ENCODE measurements at regions not wholly inside any gene's neighbourhood (a gene's known extent, or its start where the extent isn't known, plus 50 kb on each side); places are given as distances from the start of the nearest gene placed in this dataset.

GRCh38 chr2:121135168-121135853 is 149.7 kb downstream of the TFCP2L1 start:
- Mint-ChIP-seq H3K36me3 (ENCODE audit: low read depth) (no peaks in the 10 kb centered on the region), H3K27me3 (ENCODE audit: low read depth) (peaks cover 8% of the 10 kb centered on the region)

GRCh38 chr2:121136323-121136722 is 148.7 kb downstream of the TFCP2L1 start:
- CTCF ChIA-PET, result no interaction called here
- no peak for DNase-seq
- intact Hi-C loops (cut with micrococcal nuclease), result no loop called here
- Mint-ChIP-seq H3K4me3 (no peak overlapping the region), H3K9me3 (no peaks in the 10 kb centered on the region), H3K27me3 (ENCODE audit: low read depth) (peaks cover 8% of the 10 kb centered on the region), H3K36me3 (ENCODE audit: low read depth) (no peaks in the 10 kb centered on the region), H3K4me1 (ENCODE audit: low read depth) (no peaks in the 10 kb centered on the region), H3K27ac (no peak overlapping the region)

More at GRCh38 chr2:121135168-121135853, 149.7 kb downstream of the TFCP2L1 start:
- DNase-seq, result no peak
- no peaks in the 10 kb centered on the region for H3K4me1 Mint-ChIP-seq (ENCODE audit: low read depth)
- H3K9me3 Mint-ChIP-seq, result no peaks in the 10 kb centered on the region
- CTCF ChIA-PET, result interaction anchor here (0.7 kb wide), 1 partner anchor 71 kb away, joined by 3 read pairs; no protein-coding TSS in a partner anchor
- intact Hi-C loops (cut with micrococcal nuclease), result no loop called here
- no peak overlapping the region for H3K27ac Mint-ChIP-seq
- no peak overlapping the region for H3K4me3 Mint-ChIP-seq

DNA sequence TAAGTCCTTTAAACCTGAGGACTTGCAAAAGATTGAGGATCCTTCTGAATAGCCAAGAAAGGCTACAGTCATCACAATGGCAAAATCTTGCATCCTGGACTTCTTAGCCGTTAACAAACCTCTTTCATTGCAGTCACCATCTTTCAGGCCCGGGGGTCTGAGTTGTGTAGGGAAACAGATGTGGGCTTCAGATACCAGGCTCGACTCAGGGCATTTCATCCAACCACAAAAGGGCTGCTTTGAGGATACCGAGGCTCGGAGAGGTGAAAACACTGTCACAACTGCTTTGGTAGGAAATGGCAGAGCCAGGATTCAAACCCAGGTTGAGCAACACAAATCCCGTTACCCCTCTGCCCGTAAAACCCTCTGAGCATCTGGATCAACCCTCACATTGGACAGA is 147.4 kb downstream of the TFCP2L1 start:
- Mint-ChIP-seq H3K4me1 (ENCODE audit: low read depth) (no peaks in the 10 kb centered on the region), H3K36me3 (ENCODE audit: low read depth) (no peaks in the 10 kb centered on the region), H3K9me3 (no peaks in the 10 kb centered on the region), H3K4me3 (no peak overlapping the region), H3K27ac (no peak overlapping the region), H3K27me3 (ENCODE audit: low read depth) (peaks cover 7% of the 10 kb centered on the region)
- CTCF ChIA-PET, result no interaction called here
- intact Hi-C loops (cut with micrococcal nuclease), result no loop called here
- DNase-seq, result no peak

DNA sequence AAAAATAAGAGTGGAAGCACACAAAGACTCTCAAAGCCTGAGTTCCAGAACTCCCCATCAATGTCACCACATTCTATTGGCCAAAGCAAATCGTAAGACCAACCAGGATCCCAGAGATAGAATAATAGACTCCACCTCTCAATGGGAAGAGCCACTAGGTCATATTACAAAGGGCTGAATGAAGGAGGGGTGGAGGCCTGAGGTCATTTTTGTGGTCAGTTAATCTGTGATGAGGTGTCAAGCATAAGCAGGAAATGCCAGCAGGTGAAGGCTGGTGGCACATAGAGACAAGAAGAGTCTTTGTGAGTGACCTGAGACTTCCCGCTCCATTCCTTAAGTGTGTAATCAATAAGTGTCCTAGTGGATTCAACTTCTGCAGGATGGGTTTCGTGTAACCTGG is 144.3 kb downstream of the TFCP2L1 start:
- H3K4me3 Mint-ChIP-seq, result no peak overlapping the region
- CTCF ChIA-PET, result interaction anchor here (0.6 kb wide), 1 partner anchor 56 kb away, joined by 3 read pairs; no protein-coding TSS in a partner anchor
- H3K4me1 Mint-ChIP-seq (ENCODE audit: low read depth), result no peaks in the 10 kb centered on the region
- H3K27me3 Mint-ChIP-seq (ENCODE audit: low read depth), result peaks cover 7% of the 10 kb centered on the region
- no peak overlapping the region for H3K27ac Mint-ChIP-seq
- no peaks in the 10 kb centered on the region for H3K36me3 Mint-ChIP-seq (ENCODE audit: low read depth)
- H3K9me3 Mint-ChIP-seq, result no peaks in the 10 kb centered on the region
- intact Hi-C loops (cut with micrococcal nuclease), result no loop called here
- DNase-seq, result no peak

DNA sequence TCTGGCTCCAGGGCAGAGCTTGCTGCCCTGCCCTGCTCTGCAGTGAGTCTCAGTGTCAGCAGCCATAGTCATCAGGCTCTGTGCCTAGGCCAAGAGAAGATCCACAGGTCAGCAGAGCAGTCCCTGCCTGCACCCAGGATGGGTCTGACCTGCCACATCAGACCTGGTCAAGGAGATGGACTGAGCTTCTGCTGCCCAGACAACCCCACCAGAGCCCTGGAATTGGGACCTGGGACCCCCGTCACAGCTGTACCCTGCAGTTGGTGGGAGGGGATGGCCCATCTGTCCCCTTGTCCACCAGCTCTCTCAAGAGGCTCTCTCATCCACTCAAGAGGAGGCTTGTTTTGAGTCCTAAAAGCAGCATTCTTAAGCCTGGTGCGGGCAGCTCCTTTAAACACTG is 142.6 kb downstream of the TFCP2L1 start:
- H3K9me3 Mint-ChIP-seq, result no peaks in the 10 kb centered on the region
- H3K4me3 Mint-ChIP-seq, result no peak overlapping the region
- no peak overlapping the region for H3K27ac Mint-ChIP-seq
- H3K27me3 Mint-ChIP-seq (ENCODE audit: low read depth), result peaks cover 7% of the 10 kb centered on the region
- intact Hi-C loops (cut with micrococcal nuclease), result no loop called here
- DNase-seq, result no peak
- CTCF ChIA-PET, result no interaction called here
- no peaks in the 10 kb centered on the region for H3K4me1 Mint-ChIP-seq (ENCODE audit: low read depth)
- H3K36me3 Mint-ChIP-seq (ENCODE audit: low read depth), result no peaks in the 10 kb centered on the region

GRCh38 chr2:121144111-121144510 is 140.9 kb downstream of the TFCP2L1 start:
- H3K4me1 Mint-ChIP-seq (ENCODE audit: low read depth), result no peaks in the 10 kb centered on the region
- no peak overlapping the region for H3K4me3 Mint-ChIP-seq
- DNase-seq, result no peak
- intact Hi-C loops (cut with micrococcal nuclease), result no loop called here
- no peaks in the 10 kb centered on the region for H3K9me3 Mint-ChIP-seq
- H3K27ac Mint-ChIP-seq, result no peak overlapping the region
- CTCF ChIA-PET, result no interaction called here
- no peaks in the 10 kb centered on the region for H3K36me3 Mint-ChIP-seq (ENCODE audit: low read depth)
- H3K27me3 Mint-ChIP-seq (ENCODE audit: low read depth), result peaks cover 7% of the 10 kb centered on the region

- Mint-ChIP-seq H3K36me3 (ENCODE audit: low read depth) (no peaks in the 10 kb centered on the region), H3K4me3 (no peak overlapping the region), H3K27ac (no peak overlapping the region), H3K9me3 (no peaks in the 10 kb centered on the region), H3K4me1 (ENCODE audit: low read depth) (no peaks in the 10 kb centered on the region), H3K27me3 (ENCODE audit: low read depth) (peaks cover 5% of the 10 kb centered on the region)
- no peak for DNase-seq
- intact Hi-C loops (cut with micrococcal nuclease), result no loop called here
- CTCF ChIA-PET, result no interaction called here
Measured at GRCh38 chr2:121146630-121147029, 138.4 kb downstream of the TFCP2L1 start.

DNA sequence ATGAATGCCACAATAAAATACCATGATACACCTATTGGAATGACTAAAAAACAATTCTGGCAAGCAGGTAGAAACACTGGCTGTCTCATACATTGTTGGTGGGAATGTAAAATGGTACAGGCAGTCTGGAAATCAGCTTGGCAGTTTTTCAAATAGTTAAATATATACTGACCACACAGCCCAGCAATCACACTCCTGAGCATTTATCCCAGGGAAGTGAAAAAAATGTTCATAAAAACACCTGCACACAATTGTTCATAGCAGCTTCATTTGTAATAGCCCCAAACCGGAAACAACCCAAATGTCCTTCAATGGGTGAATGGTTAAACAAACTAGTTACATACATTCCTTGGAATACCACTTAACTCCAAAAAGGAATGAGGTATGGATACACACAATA is 137.2 kb downstream of the TFCP2L1 start:
- no peaks in the 10 kb centered on the region for H3K4me1 Mint-ChIP-seq (ENCODE audit: low read depth)
- CTCF ChIA-PET, result no interaction called here
- no peak overlapping the region for H3K27ac Mint-ChIP-seq
- H3K36me3 Mint-ChIP-seq (ENCODE audit: low read depth), result no peaks in the 10 kb centered on the region
- no peak for DNase-seq
- no peak overlapping the region for H3K4me3 Mint-ChIP-seq
- intact Hi-C loops (cut with micrococcal nuclease), result no loop called here
- no peaks in the 10 kb centered on the region for H3K9me3 Mint-ChIP-seq
- H3K27me3 Mint-ChIP-seq (ENCODE audit: low read depth), result peaks cover 5% of the 10 kb centered on the region

GRCh38 chr2:121148481-121148880 is 136.5 kb downstream of the TFCP2L1 start:
- Mint-ChIP-seq H3K36me3 (ENCODE audit: low read depth) (no peaks in the 10 kb centered on the region), H3K27ac (no peak overlapping the region), H3K9me3 (no peaks in the 10 kb centered on the region), H3K27me3 (ENCODE audit: low read depth) (peaks cover 1% of the 10 kb centered on the region), H3K4me3 (no peak overlapping the region), H3K4me1 (ENCODE audit: low read depth) (no peaks in the 10 kb centered on the region)
- intact Hi-C loops (cut with micrococcal nuclease), result no loop called here
- DNase-seq, result no peak
- CTCF ChIA-PET, result no interaction called here

GRCh38 chr2:121149384-121149783 is 135.6 kb downstream of the TFCP2L1 start:
- Mint-ChIP-seq H3K4me3 (no peak overlapping the region), H3K9me3 (no peaks in the 10 kb centered on the region), H3K36me3 (ENCODE audit: low read depth) (no peaks in the 10 kb centered on the region), H3K4me1 (ENCODE audit: low read depth) (no peaks in the 10 kb centered on the region), H3K27me3 (ENCODE audit: low read depth) (no peaks in the 10 kb centered on the region), H3K27ac (no peak overlapping the region)
- DNase-seq, result no peak
- CTCF ChIA-PET, result no interaction called here
- intact Hi-C loops (cut with micrococcal nuclease), result no loop called here

- Mint-ChIP-seq H3K4me1 (ENCODE audit: low read depth) (no peaks in the 10 kb centered on the region), H3K36me3 (ENCODE audit: low read depth) (no peaks in the 10 kb centered on the region), H3K27ac (no peak overlapping the region), H3K27me3 (ENCODE audit: low read depth) (no peaks in the 10 kb centered on the region), H3K9me3 (no peaks in the 10 kb centered on the region), H3K4me3 (no peak overlapping the region)
- no peak for DNase-seq
- intact Hi-C loops (cut with micrococcal nuclease), result no loop called here
- CTCF ChIA-PET, result no interaction called here
Measured at GRCh38 chr2:121150126-121150525, 134.9 kb downstream of the TFCP2L1 start.

DNA sequence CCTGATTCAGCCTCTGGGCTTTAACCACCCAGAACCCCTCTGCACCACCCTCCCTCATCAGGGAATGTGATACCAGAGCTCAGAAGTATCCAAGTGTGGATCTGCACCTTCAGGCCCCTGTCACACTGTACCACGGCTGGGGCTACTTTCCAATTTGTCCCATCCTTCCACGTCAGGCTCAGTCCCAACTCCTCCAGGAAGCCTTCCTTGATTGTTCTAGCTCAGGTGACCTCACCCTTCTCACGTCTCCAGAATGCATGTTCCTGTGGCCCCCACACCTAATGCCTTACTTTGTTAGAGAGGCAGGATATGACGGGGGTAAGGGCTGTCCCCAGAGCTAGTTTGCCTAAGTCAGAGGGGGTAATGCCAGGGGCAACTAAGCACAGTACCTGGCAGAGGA is 134.3 kb downstream of the TFCP2L1 start:
- Mint-ChIP-seq H3K36me3 (ENCODE audit: low read depth) (no peaks in the 10 kb centered on the region), H3K27me3 (ENCODE audit: low read depth) (no peaks in the 10 kb centered on the region), H3K4me3 (no peak overlapping the region), H3K27ac (no peak overlapping the region), H3K4me1 (ENCODE audit: low read depth) (no peaks in the 10 kb centered on the region), H3K9me3 (no peaks in the 10 kb centered on the region)
- intact Hi-C loops (cut with micrococcal nuclease), result no loop called here
- no peak for DNase-seq
- CTCF ChIA-PET, result no interaction called here

DNA sequence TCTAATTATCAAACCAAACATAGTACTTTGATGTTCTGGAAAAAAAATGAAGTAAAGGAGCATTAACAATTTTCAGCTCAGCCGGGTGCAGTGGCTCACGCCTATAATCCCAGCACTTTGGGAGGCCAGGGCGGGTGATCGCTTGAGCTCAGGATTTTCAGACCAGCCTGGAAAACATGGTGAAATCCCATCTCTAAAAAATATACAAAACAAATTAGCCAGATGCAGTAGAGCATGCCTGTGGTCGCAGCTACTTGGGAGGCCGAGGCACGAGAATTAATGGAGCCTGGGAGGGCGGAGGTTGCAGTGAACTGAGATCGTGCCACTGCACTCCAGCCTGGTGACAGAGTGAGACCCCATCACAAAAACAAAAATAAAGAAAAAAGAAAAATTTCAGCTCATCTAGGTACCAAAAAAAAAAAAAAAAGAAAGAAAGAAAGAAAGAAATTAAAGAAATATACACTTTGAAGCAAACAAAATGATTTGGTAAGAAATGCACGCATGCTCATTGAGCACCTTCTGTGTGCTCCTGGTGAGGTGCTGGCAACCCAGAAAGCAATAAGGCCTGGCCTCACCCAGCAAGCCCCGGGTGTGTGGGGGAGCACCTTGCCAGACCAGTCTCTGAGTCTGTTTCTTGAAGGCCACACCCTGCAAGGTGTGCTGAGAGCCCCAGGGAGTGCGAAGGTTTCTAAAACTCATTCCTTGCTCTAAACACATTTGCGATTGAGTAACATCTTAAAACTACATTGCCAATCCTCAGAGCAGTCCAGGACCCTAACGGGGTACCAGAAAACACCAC is 133.5 kb downstream of the TFCP2L1 start:
- CTCF ChIA-PET, result no interaction called here
- H3K27me3 Mint-ChIP-seq (ENCODE audit: low read depth), result no peaks in the 10 kb centered on the region
- no peak overlapping the region for H3K4me3 Mint-ChIP-seq
- DNase-seq, result no peak
- no peak overlapping the region for H3K27ac Mint-ChIP-seq
- intact Hi-C loops (cut with micrococcal nuclease), result no loop called here
- H3K36me3 Mint-ChIP-seq (ENCODE audit: low read depth), result no peaks in the 10 kb centered on the region
- H3K4me1 Mint-ChIP-seq (ENCODE audit: low read depth), result no peaks in the 10 kb centered on the region
- H3K9me3 Mint-ChIP-seq, result peaks cover 3% of the 10 kb centered on the region

Measured in activated naive CD4-positive, alpha-beta T cell treated with anti-CD3 and anti-CD28 coated beads for 36 hours (primary cell).